Keratinocyte (primary cell): ENCODE measurements at regions not wholly inside any gene's neighbourhood (a gene's known extent, or its start where the extent isn't known, plus 50 kb on each side); places are given as distances from the start of the nearest gene placed in this dataset.

Experiments
- DNase-seq: peaks from one replicate; pipeline ENCODE4 v3.0.0-alpha.2; 2011; ENCODE audit warnings: low read depth, missing footprints, low spot score
- FAIRE-seq: peaks from 2 replicates; lab custom pipeline; 2011; peaks lifted over from hg19 to GRCh38; lab: Jason Lieb, UNC
- H2AFZ ChIP-seq: 2 replicates; pipeline ENCODE4 v1.6.0; 2012; ENCODE audit warnings: low read length, control low read depth, inconsistent platforms; ENCODE audit not compliant: control insufficient read depth
- H3K27ac ChIP-seq: 2 replicates; pipeline ENCODE4 v1.5.1; 2011; ENCODE audit warnings: low read length; ENCODE audit not compliant: control insufficient read depth, insufficient read depth
- H3K27me3 ChIP-seq: 3 replicates; pipeline ENCODE4 v1.6.0; 2011; ENCODE audit warnings: low read length; ENCODE audit not compliant: control insufficient read depth, insufficient read depth; ENCODE audit errors: extremely low read depth
- H3K36me3 ChIP-seq, 2 experiments: 2 replicates in 1 of 2; 3 replicates in 1 of 2; pipeline ENCODE4 v1.5.1; 2011; ENCODE audit warnings: low read length in 2 of 2, mild to moderate bottlenecking in 1 of 2; ENCODE audit not compliant: control insufficient read depth in 2 of 2, insufficient read depth in 2 of 2; ENCODE audit errors: extremely low read depth in 1 of 2
- H3K4me1 ChIP-seq: 3 replicates; pipeline ENCODE4 v1.5.1; 2011; ENCODE audit warnings: low read length; ENCODE audit not compliant: control insufficient read depth, insufficient read depth; ENCODE audit errors: extremely low read depth
- H3K4me2 ChIP-seq: 3 replicates; pipeline ENCODE4 v1.6.0; 2011; ENCODE audit warnings: low read depth, low read length; ENCODE audit not compliant: control insufficient read depth, insufficient read depth; ENCODE audit errors: extremely low read depth
- H3K4me3 ChIP-seq, 3 experiments: fragments of 200-600 bp in 1 of 3; sonication (generic) in 1 of 3; 2 replicates in 2 of 3; 3 replicates in 1 of 3; pipeline ENCODE4 v1.5.1; 2011 to 2016; ENCODE audit warnings: low read length in 3 of 3, mild to moderate bottlenecking in 3 of 3, control low read depth in 2 of 3, inconsistent platforms in 1 of 3, low read depth in 1 of 3, mixed read lengths in 1 of 3, mixed run types in 1 of 3, moderate library complexity in 1 of 3; ENCODE audit not compliant: control insufficient read depth in 2 of 3, insufficient read depth in 2 of 3; ENCODE audit errors: extremely low read depth in 1 of 3
- H3K79me2 ChIP-seq: 2 replicates; pipeline ENCODE4 v1.6.0; 2012; ENCODE audit warnings: low read length; ENCODE audit not compliant: control insufficient read depth, insufficient read depth
- H3K9ac ChIP-seq: 3 replicates; pipeline ENCODE4 v1.6.0; 2011; ENCODE audit warnings: low read length; ENCODE audit not compliant: control insufficient read depth, insufficient read depth; ENCODE audit errors: extremely low read depth
- H3K9me1 ChIP-seq: 3 replicates; pipeline ENCODE4 v1.6.0; 2011; ENCODE audit warnings: low read length; ENCODE audit not compliant: control insufficient read depth, insufficient read depth; ENCODE audit errors: extremely low read depth
- H3K9me3 ChIP-seq: 2 replicates; pipeline ENCODE4 v1.5.1; 2012; ENCODE audit warnings: low read depth, low read length; ENCODE audit not compliant: control insufficient read depth
- H4K20me1 ChIP-seq: 3 replicates; pipeline ENCODE4 v1.6.0; 2011; ENCODE audit warnings: low read length; ENCODE audit not compliant: control insufficient read depth, insufficient read depth; ENCODE audit errors: extremely low read depth
- EZH2 ChIP-seq: IDR thresholded peaks from one replicate; pipeline ENCODE4 v1.6.1; 2012; ENCODE audit warnings: inconsistent platforms, mild to moderate bottlenecking, low read length, moderate library complexity
- dilution Hi-C: fragments of 300-500 bp; cut with MboI; formaldehyde crosslinking; loops from one replicate; pipeline ENCODE4 v1.7.0; 2020; ENCODE audit warnings: low sequenced_read_pairs; ENCODE audit not compliant: extremely low pct_ligation_motif_present
- TF ChIP-seq, protein P1 (sequence below), 3 experiments: IDR thresholded peaks in 1 of 3; conservative IDR thresholded peaks in 1 of 3; optimal IDR thresholded peaks in 1 of 3; 2 replicates in 2 of 3; 3 replicates in 1 of 3; pipeline versions ENCODE3 to v1.5.1; 2011; ENCODE audit warnings: low read length in 3 of 3, mild to moderate bottlenecking in 3 of 3, moderate library complexity in 2 of 3, control low read depth in 1 of 3, inconsistent platforms in 1 of 3; ENCODE audit not compliant: insufficient read depth in 2 of 3; ENCODE audit errors: extremely low read depth in 1 of 3

DNA sequence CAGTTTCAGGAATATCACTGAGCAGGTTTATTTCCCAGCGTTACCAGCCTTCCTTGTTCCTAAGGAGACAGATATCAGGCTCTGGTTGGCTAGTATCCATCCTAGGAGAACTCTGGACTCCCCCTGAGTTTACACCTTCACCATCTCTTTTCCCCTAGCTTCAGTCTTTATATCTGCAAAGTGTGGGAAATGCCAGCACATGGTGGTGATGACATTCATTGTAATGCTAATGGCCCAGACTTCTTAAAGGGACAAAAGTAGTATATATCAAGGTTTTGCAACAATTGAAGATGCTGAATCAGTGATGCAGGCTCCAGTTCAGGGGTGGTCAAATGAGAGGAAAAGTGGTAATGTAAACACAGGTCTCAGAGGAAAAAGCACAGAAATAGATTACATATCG, 224.3 kb upstream of the SYNDIG1 start:
- no peak overlapping the region for H3K4me3 ChIP-seq
- no peak for FAIRE-seq
- dilution Hi-C loops, result no loop called here
- H3K9me3 ChIP-seq, result no peaks in the 10 kb centered on the region
- DNase-seq, result no peak
- H3K9ac ChIP-seq, result no peak overlapping the region
- no peak overlapping the region for H3K4me2 ChIP-seq
- H2AFZ ChIP-seq, result no peak overlapping the region
- no peaks in the 10 kb centered on the region for H3K79me2 ChIP-seq
- no peaks in the 10 kb centered on the region for H3K27me3 ChIP-seq
- H3K36me3 ChIP-seq, result no peaks in the 10 kb centered on the region
- H3K27ac ChIP-seq, result no peak overlapping the region
- H4K20me1 ChIP-seq, result no peaks in the 10 kb centered on the region
- H3K9me1 ChIP-seq, result no peaks in the 10 kb centered on the region
- TF ChIP-seq, protein P1, sequence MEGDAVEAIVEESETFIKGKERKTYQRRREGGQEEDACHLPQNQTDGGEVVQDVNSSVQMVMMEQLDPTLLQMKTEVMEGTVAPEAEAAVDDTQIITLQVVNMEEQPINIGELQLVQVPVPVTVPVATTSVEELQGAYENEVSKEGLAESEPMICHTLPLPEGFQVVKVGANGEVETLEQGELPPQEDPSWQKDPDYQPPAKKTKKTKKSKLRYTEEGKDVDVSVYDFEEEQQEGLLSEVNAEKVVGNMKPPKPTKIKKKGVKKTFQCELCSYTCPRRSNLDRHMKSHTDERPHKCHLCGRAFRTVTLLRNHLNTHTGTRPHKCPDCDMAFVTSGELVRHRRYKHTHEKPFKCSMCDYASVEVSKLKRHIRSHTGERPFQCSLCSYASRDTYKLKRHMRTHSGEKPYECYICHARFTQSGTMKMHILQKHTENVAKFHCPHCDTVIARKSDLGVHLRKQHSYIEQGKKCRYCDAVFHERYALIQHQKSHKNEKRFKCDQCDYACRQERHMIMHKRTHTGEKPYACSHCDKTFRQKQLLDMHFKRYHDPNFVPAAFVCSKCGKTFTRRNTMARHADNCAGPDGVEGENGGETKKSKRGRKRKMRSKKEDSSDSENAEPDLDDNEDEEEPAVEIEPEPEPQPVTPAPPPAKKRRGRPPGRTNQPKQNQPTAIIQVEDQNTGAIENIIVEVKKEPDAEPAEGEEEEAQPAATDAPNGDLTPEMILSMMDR (optimal IDR thresholded peaks at IDR 0.05 in 1 of 3, IDR thresholded peaks at IDR 0.05 in 1 of 3, conservative IDR thresholded peaks at IDR 0.05 in 1 of 3; ENCODE audit: extremely low read depth in 1 of 3, insufficient read depth in 2 of 3, low read length in 3 of 3), result no peak
- no peak for TF ChIP-seq EZH2
- no peaks in the 10 kb centered on the region for H3K4me1 ChIP-seq

DNA sequence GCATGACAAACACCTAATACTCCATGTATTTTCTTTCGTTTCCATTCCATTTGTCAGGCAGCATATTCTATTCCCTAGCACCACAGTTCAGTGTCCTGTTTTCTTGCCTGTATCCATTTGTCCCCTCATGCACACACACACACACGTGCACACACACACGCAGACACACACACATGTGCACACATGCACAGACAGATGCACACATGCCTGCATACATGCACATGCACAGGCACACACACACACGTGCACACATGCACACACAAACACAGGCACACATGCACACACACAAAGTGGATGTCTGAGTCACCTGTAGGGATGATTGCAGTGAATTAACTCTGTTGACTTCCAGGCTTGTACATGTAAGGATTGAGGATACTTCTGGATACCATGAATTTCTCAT, 226.7 kb upstream of the SYNDIG1 start:
- Histone ChIP-seq H3K9ac (no peak overlapping the region), H3K4me2 (no peak overlapping the region), H3K4me1 (no peaks in the 10 kb centered on the region), H3K4me3 (no peak overlapping the region), H4K20me1 (no peaks in the 10 kb centered on the region), H3K36me3 (no peaks in the 10 kb centered on the region), H3K9me1 (no peaks in the 10 kb centered on the region), H3K27ac (no peak overlapping the region), H3K9me3 (no peaks in the 10 kb centered on the region), H3K27me3 (no peaks in the 10 kb centered on the region), H3K79me2 (no peaks in the 10 kb centered on the region), H2AFZ (no peak overlapping the region)
- TF ChIP-seq, protein P1 (optimal IDR thresholded peaks at IDR 0.05 in 1 of 3, IDR thresholded peaks at IDR 0.05 in 1 of 3, conservative IDR thresholded peaks at IDR 0.05 in 1 of 3; ENCODE audit: extremely low read depth in 1 of 3, insufficient read depth in 2 of 3, low read length in 3 of 3), result no peak
- TF ChIP-seq EZH2, result no peak
- DNase-seq, result no peak
- FAIRE-seq, result no peak
- dilution Hi-C loops, result no loop called here
